Mesothelial cell of epicardium (in vitro differentiated cells): ENCODE measurements at regions not wholly inside any gene's neighbourhood (a gene's known extent, or its start where the extent isn't known, plus 50 kb on each side); places are given as distances from the start of the nearest gene placed in this dataset.

Experiments used
- DNase-seq, 2 experiments: peaks; one replicate each; pipeline ENCODE4 v3.0.0; 2021; ENCODE audit warnings: low spot score in 2 of 2; ENCODE audit not compliant: unreplicated experiment in 2 of 2
- H3K27ac Mint-ChIP-seq: 2 replicates; pipeline ENCODE4 v1.8.0; 2021; ENCODE audit warnings: mixed read lengths
- H3K27me3 Mint-ChIP-seq: 2 replicates; pipeline ENCODE4 v1.8.0; 2021; ENCODE audit warnings: low read depth, mixed read lengths
- H3K36me3 Mint-ChIP-seq: 2 replicates; pipeline ENCODE4 v1.8.0; 2021; ENCODE audit warnings: mixed read lengths
- H3K4me1 Mint-ChIP-seq: 2 replicates; pipeline ENCODE4 v1.8.0; 2021; ENCODE audit warnings: mixed read lengths
- H3K4me3 Mint-ChIP-seq: 2 replicates; pipeline ENCODE4 v1.8.0; 2021; ENCODE audit warnings: mild to moderate bottlenecking, moderate library complexity, mixed read lengths
- H3K9me3 Mint-ChIP-seq: 2 replicates; pipeline ENCODE4 v1.8.0; 2021; ENCODE audit warnings: mixed read lengths
- CTCF ChIP-seq: fragments of 200-600 bp; sonication (generic); IDR thresholded peaks from one replicate; pipeline ENCODE4 v1.5.0; 2021; ENCODE audit warnings: antibody characterized with exemption; ENCODE audit not compliant: unreplicated experiment

GRCh38 chr7:130940326-130940725 is 206.3 kb upstream of the KLF14 start:
- no peak overlapping the region for H3K4me3 Mint-ChIP-seq
- TF ChIP-seq CTCF: no peak
- peaks cover 17% of the 10 kb centered on the region for H3K4me1 Mint-ChIP-seq
- H3K9me3 Mint-ChIP-seq: no peaks in the 10 kb centered on the region
- H3K36me3 Mint-ChIP-seq: no peaks in the 10 kb centered on the region
- H3K27ac Mint-ChIP-seq: no peak overlapping the region
- DNase-seq: no peak
- no peaks in the 10 kb centered on the region for H3K27me3 Mint-ChIP-seq

- H3K36me3 Mint-ChIP-seq: no peaks in the 10 kb centered on the region
- no peak overlapping the region for H3K27ac Mint-ChIP-seq
- no peaks in the 10 kb centered on the region for H3K9me3 Mint-ChIP-seq
- no peak overlapping the region for H3K4me3 Mint-ChIP-seq
- H3K27me3 Mint-ChIP-seq: no peaks in the 10 kb centered on the region
- no peak for DNase-seq
- no peak for TF ChIP-seq CTCF
- H3K4me1 Mint-ChIP-seq: peaks cover 17% of the 10 kb centered on the region
These were observed 206.9 kb upstream of the KLF14 start for GRCh38 chr7:130940907-130941306.

- DNase-seq: no peak
- Mint-ChIP-seq H3K4me1 (peaks cover 17% of the 10 kb centered on the region), H3K9me3 (no peaks in the 10 kb centered on the region), H3K27ac (no peak overlapping the region), H3K27me3 (no peaks in the 10 kb centered on the region), H3K36me3 (no peaks in the 10 kb centered on the region), H3K4me3 (no peak overlapping the region)
- no peak for TF ChIP-seq CTCF
These were observed 207.6 kb upstream of the KLF14 start for GRCh38 chr7:130941322-130942210.

- TF ChIP-seq CTCF: no peak
- no peak overlapping the region for H3K27ac Mint-ChIP-seq
These were observed 208.4 kb upstream of the KLF14 start for GRCh38 chr7:130942211-130942964.

GRCh38 chr7:130943336-130943901 is 209.4 kb upstream of the KLF14 start:
- H3K4me1 Mint-ChIP-seq: peaks cover 17% of the 10 kb centered on the region
- no peaks in the 10 kb centered on the region for H3K27me3 Mint-ChIP-seq
- H3K27ac Mint-ChIP-seq: no peak overlapping the region
- DNase-seq: no peak
- H3K4me3 Mint-ChIP-seq: peak overlapping the region; percentile 25
- H3K36me3 Mint-ChIP-seq: no peaks in the 10 kb centered on the region
- TF ChIP-seq CTCF: no peak
- no peaks in the 10 kb centered on the region for H3K9me3 Mint-ChIP-seq

More at GRCh38 chr7:130942211-130942964, 208.4 kb upstream of the KLF14 start:
- H3K27me3 Mint-ChIP-seq: no peaks in the 10 kb centered on the region
- no peaks in the 10 kb centered on the region for H3K9me3 Mint-ChIP-seq
- peaks cover 17% of the 10 kb centered on the region for H3K4me1 Mint-ChIP-seq
- no peaks in the 10 kb centered on the region for H3K36me3 Mint-ChIP-seq
- H3K4me3 Mint-ChIP-seq: no peak overlapping the region
- DNase-seq: no peak
